ENCODE measurements at regions not wholly inside any gene's neighbourhood (a gene's known extent, or its start where the extent isn't known, plus 50 kb on each side); places are given as distances from the start of the nearest gene placed in this dataset.

DNA sequence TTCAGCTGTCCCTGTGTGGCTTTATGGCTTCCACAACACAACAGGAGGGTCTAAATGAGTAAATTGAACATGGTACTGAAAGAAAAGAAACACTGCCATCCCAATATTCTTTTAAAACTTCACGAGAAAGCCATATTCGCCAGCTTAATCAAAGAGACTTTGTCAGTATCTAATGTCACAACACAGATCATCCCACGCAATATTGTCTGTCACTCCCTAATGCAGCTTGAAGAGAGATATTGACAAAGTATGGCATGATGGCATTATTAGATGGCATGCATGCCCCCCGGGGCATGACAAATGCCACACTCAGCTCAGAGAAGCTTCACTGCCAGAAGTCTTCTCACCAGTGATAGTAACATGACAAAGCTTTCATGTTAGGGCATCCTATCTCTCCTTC is 197.8 kb downstream of the TTC8 start:
- H3K27me3 ChIP-seq (replicated peaks in 1 of 4; ENCODE audit: control extremely low read depth in 1 of 4, control insufficient read depth in 3 of 4, insufficient read depth in 4 of 4, low read length in 3 of 4): peaks cover 0 to 39% (median 14%) of the 10 kb centered on the region in 4 experiments
- peaks cover 7 to 8% of the 10 kb centered on the region in 2 donors for H3K4me1 ChIP-seq (ENCODE audit: control insufficient read depth in 2 of 2, insufficient read depth in 2 of 2, low read length in 2 of 2)
- H3K27ac Mint-ChIP-seq: no peak overlapping the region
- H3K4me3 ChIP-seq (ENCODE audit: control extremely low read depth in 1 of 5, extremely low read depth in 1 of 5, insufficient read depth in 1 of 5, low read depth in 2 of 5, low read length in 4 of 5): no peak overlapping the region
- ATAC-seq (ENCODE audit: low read depth) (no peak), DNase-seq (no peak)
- H3K36me3 ChIP-seq (replicated peaks in 1 of 2; ENCODE audit: control extremely low read depth in 1 of 2, control insufficient read depth in 1 of 2, extremely low read depth in 1 of 2, insufficient read depth in 2 of 2, low read length in 1 of 2): no peaks in the 10 kb centered on the region
- CTCF ChIA-PET: no interaction called here
- no peaks in the 10 kb centered on the region for H3K9me3 ChIP-seq (ENCODE audit: control extremely low read depth in 1 of 3, control insufficient read depth in 2 of 3, insufficient read depth in 1 of 3, low read length in 2 of 3)
- H3K4me1 Mint-ChIP-seq: no peaks in the 10 kb centered on the region
- no peaks in the 10 kb centered on the region for H3K9me3 Mint-ChIP-seq (ENCODE audit: insufficient read depth)
- no peak for TF ChIP-seq EZH2 (IDR thresholded peaks at IDR 0.05; ENCODE audit: borderline replicate concordance, insufficient read depth, low read depth, low read length, poor library complexity, severe bottlenecking)
- TF ChIP-seq, protein P1, sequence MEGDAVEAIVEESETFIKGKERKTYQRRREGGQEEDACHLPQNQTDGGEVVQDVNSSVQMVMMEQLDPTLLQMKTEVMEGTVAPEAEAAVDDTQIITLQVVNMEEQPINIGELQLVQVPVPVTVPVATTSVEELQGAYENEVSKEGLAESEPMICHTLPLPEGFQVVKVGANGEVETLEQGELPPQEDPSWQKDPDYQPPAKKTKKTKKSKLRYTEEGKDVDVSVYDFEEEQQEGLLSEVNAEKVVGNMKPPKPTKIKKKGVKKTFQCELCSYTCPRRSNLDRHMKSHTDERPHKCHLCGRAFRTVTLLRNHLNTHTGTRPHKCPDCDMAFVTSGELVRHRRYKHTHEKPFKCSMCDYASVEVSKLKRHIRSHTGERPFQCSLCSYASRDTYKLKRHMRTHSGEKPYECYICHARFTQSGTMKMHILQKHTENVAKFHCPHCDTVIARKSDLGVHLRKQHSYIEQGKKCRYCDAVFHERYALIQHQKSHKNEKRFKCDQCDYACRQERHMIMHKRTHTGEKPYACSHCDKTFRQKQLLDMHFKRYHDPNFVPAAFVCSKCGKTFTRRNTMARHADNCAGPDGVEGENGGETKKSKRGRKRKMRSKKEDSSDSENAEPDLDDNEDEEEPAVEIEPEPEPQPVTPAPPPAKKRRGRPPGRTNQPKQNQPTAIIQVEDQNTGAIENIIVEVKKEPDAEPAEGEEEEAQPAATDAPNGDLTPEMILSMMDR (IDR thresholded peaks at IDR 0.05): no peak
- no peak overlapping the region for H3K4me3 Mint-ChIP-seq
- WGBS (ENCODE audit: insufficient coverage): no CpG with 5 or more reads among the region's 4 CpGs
- intact Hi-C loops (cut with micrococcal nuclease): no loop called here
- H4K20me1 ChIP-seq (ENCODE audit: control insufficient read depth, insufficient read depth, low read length, poor library complexity, severe bottlenecking): no peaks in the 10 kb centered on the region
- no peak overlapping the region for H2AFZ ChIP-seq (ENCODE audit: insufficient read depth, low read depth, low read length, poor library complexity, severe bottlenecking)
- H3K9ac ChIP-seq (ENCODE audit: low read length): no peak overlapping the region
- no peak overlapping the region for H3K27ac ChIP-seq (ENCODE audit: low read length in 2 of 2)
- POLR2A ChIA-PET: no interaction called here
- H3K79me2 ChIP-seq (ENCODE audit: control insufficient read depth, insufficient read depth, low read length): no peaks in the 10 kb centered on the region
- peaks cover 53% of the 10 kb centered on the region for H3K27me3 Mint-ChIP-seq
- H3K4me2 ChIP-seq (replicated peaks; ENCODE audit: low read depth, low read length, poor library complexity, severe bottlenecking): no peak overlapping the region

DNA sequence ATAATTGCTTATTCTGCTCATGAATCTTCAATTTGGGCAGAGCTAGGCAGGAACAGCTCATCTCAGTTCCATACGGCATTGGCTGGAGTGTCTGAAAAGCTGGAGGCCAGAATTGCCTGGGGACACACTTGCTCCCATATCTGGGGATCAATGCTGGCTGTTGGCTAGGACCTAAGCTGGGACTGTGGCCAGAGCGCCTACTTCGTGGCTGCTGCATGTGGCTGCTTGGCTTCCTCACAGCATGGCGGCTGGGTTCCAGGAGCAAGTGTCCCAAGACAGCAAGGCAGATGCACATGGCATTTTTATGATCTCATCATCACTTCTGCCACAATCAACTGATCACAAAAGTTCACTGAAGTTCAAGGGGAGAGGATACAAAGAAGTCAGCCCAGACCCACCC is 200.2 kb downstream of the TTC8 start:
- H3K79me2 ChIP-seq (ENCODE audit: control insufficient read depth, insufficient read depth, low read length): no peaks in the 10 kb centered on the region
- H2AFZ ChIP-seq (ENCODE audit: insufficient read depth, low read depth, low read length, poor library complexity, severe bottlenecking): no peak overlapping the region
- ChIA-PET CTCF (interaction anchor here (0.6 to 3.5 kb wide), 2 partner anchors 236 to 357 kb away, joined by 3 to 13 read pairs; no protein-coding TSS in a partner anchor), POLR2A (no interaction called here)
- H4K20me1 ChIP-seq (ENCODE audit: control insufficient read depth, insufficient read depth, low read length, poor library complexity, severe bottlenecking): no peaks in the 10 kb centered on the region
- H3K4me1 ChIP-seq (ENCODE audit: control insufficient read depth in 2 of 2, insufficient read depth in 2 of 2, low read length in 2 of 2): peaks cover 13% of the 10 kb centered on the region in 2 donors
- WGBS (ENCODE audit: insufficient coverage): 94% methylated on average over 4 of the region's 4 CpGs
- H3K9ac ChIP-seq (ENCODE audit: low read length): no peak overlapping the region
- no peak for DNase-seq
- no peaks in the 10 kb centered on the region for H3K9me3 Mint-ChIP-seq (ENCODE audit: insufficient read depth)
- no peak overlapping the region for H3K27ac Mint-ChIP-seq
- no peak for ATAC-seq (ENCODE audit: low read depth)
- no peak for TF ChIP-seq EZH2 (IDR thresholded peaks at IDR 0.05; ENCODE audit: borderline replicate concordance, insufficient read depth, low read depth, low read length, poor library complexity, severe bottlenecking)
- TF ChIP-seq, protein P1 (IDR thresholded peaks at IDR 0.05): no peak
- H3K27ac ChIP-seq (ENCODE audit: low read length in 2 of 2): no peak overlapping the region
- peaks cover 0 to 56% (median 31%) of the 10 kb centered on the region in 4 experiments for H3K27me3 ChIP-seq (replicated peaks in 1 of 4; ENCODE audit: control extremely low read depth in 1 of 4, control insufficient read depth in 3 of 4, insufficient read depth in 4 of 4, low read length in 3 of 4)
- peaks cover 67% of the 10 kb centered on the region for H3K27me3 Mint-ChIP-seq
- H3K9me3 ChIP-seq (ENCODE audit: control extremely low read depth in 1 of 3, control insufficient read depth in 2 of 3, insufficient read depth in 1 of 3, low read length in 2 of 3): peaks cover 0 to 6% (median 0%) of the 10 kb centered on the region in 3 donors
- no peaks in the 10 kb centered on the region for H3K36me3 ChIP-seq (replicated peaks in 1 of 2; ENCODE audit: control extremely low read depth in 1 of 2, control insufficient read depth in 1 of 2, extremely low read depth in 1 of 2, insufficient read depth in 2 of 2, low read length in 1 of 2)
- H3K4me3 ChIP-seq (ENCODE audit: control extremely low read depth in 1 of 5, extremely low read depth in 1 of 5, insufficient read depth in 1 of 5, low read depth in 2 of 5, low read length in 4 of 5): no peak overlapping the region
- intact Hi-C loops (cut with micrococcal nuclease): loop anchor here (5.0 kb wide), 2 partner anchors 393 to 878 kb away; partner anchors contain the start of gene FOXN3
- no peak overlapping the region for H3K4me3 Mint-ChIP-seq
- peaks cover 4% of the 10 kb centered on the region for H3K4me1 Mint-ChIP-seq
- H3K4me2 ChIP-seq (replicated peaks; ENCODE audit: low read depth, low read length, poor library complexity, severe bottlenecking): no peak overlapping the region

All from B cell (primary cell).